HG02623 (cell line): ENCODE measurements at regions not wholly inside any gene's neighbourhood (a gene's known extent, or its start where the extent isn't known, plus 50 kb on each side); places are given as distances from the start of the nearest gene placed in this dataset.

Source experiments
- ATAC-seq: cut with Tn5 transposase; IDR thresholded peaks from one replicate; pipeline ENCODE4 v1.9.1; 2021; ENCODE audit warnings: moderate library complexity; ENCODE audit not compliant: unreplicated experiment

DNA sequence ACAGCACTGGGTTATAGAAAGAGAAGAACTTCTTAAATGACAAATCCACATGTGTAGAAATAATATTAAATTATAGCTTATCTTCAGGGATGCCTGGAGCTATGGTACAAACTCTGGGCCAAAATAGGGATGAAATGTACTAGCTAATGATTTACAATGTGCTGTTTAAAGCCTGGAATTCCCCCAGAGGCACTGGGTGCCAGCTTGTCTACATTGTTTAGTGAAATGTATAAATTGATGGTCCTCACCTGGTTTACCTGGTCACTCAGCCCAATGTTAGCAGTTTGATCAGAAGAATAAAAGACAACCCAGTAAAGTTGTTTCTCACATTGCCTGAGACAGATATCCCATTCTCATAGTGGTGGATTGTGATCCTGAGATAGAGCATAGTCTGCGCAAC is 597.2 kb downstream of the DIAPH3 start:
- ATAC-seq = no peak

DNA sequence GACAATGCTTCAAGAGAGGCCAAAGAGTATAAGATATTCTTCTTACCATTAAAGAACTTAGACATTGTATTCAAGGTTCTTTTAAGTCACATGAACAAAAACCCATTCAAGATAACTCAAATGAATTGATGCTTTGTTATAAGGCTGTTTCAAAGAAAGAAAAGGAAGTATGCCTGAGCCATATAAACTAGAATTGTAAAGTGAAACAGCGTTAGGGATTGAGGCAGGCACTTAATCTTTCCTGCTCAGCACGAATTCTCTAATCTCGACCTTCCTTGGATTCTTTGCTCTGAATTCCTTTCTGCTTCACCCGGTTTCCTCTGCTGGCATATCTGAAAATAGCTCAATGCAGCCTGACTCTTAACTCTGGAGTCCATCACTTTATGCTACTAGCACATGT is 595.4 kb downstream of the DIAPH3 start:
- no peak for ATAC-seq

DNA sequence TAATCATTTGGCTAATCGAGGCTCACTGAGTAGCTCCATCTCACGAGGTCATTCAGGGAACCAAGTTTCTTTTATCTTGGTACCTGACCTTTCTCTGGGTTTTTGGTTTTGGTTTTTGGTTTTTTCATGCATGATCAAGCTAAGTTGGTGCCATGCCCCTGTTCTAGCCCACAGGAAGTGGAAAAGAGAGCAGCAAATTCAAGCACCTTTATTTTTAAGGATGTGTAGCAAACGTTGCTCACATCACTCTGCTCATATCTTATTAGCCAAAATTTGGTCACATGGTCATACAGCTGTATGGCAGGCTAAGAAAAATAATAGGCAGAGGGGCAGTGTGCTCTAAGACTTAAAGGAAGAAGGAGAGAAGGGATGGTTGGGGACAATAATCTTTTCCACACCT is 593.5 kb downstream of the DIAPH3 start:
- no peak for ATAC-seq

DNA sequence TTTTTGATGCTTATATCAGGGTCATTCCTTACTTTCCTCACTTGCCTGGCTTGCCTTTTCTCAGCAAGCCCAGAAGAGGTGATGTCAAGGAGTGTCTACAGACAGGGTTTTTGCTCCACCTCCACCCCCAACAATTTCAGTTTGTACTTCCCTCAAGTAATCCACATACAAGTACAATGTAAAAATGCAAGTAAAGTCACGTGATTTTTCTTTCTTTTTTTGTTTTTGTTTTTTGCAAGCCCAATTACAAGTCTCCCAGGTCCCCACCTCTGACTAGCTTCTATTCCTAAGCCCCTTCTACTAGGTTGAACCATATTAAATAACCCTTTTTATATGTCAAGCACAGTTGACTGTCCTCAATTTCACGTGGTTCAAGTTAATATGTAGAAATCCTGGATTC is 579.6 kb downstream of the DIAPH3 start:
- no peak for ATAC-seq

DNA sequence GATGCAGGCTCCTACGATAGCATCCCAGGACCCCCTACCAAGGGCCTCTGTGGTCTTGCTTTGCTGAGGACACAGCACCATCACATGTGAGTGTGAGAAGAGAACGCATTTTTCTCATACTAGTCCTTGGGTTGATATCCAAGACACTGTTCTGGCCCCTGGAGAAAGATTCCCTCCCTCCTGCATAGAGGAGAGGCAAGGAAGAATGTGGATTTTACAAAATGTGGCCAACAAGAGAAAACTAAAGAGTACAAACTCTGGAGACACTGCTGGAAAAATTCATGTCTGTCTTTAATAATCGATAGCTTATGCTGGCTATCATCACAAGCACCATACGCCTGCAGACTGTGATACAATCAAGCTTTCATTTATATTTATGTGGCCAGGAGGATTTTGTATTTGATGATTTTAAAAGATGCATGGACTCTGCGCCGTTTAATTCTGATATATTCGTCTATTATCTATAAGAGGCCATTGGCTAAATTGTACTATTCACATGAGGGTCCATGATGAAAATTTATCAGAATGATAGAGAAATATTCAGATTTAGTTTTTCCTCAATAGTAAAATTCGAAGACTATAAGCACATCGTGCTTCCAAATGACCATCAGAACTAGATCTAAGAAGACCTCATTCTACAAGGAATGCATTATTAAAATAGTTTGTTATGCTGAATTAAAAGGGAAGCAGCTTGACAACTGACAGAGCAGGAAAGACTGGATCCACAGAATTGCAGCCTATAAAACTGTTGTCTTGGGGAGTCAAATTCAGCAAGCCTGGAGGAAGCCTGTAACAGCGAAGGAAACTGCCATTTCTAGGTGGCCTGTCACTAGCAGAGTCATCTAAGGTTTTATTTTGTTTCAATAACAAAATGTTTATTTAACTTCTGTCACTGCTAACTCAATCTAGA is 578.7 kb downstream of the DIAPH3 start:
- no peak for ATAC-seq

DNA sequence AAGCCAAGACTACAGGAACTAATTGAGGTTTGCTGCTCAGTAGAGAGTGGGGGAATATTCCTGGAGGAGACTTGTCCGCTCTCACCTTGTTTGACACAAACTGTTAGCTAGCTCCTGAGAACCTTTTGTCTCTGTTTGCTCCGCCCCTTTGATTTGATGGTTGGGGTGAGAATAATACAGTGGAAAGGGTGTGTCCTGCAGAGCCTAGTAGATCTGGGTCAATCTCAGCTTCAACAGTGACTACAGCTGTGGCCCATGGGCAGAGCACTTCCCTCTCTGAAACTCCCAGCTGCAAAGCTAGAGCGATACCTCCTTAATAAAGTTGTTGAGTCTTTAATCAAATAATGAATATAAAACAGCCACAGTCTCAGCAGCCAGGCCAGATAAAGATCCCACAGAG is 576.7 kb downstream of the DIAPH3 start:
- no peak for ATAC-seq

DNA sequence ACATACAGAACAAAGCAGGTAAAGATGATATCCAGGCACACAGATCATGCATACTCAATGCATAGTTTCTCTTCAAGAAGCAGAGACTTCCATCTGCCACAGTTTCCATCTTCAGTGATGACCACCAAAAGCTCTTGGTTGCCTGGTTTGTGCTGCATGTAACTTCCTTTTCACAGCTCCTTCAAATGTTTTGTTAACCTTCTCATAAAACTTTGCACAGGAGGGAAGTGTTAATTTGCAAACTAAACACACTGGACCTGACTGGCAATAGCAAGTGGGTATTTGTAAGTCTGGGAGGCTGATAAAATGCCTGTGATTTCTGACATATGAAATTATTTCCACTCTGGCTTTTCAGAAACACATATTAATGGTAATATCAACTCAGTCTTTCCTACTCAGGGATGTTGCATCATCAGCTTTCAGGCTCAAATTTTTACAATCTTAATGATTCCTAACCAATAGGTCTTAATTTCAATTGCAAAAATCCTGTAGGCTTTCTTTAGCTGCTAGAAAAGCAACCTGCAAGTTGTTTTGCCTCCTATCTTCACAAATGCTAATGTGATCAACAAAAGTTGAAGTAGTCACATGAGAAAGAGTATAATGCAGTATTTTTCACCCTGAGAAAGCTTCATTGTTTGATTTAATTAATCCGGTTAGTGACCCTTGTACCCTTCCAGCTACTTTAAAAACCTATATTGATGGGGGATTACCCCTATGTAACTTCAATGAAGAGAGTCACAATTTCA is 575.6 kb downstream of the DIAPH3 start:
- no peak for ATAC-seq

DNA sequence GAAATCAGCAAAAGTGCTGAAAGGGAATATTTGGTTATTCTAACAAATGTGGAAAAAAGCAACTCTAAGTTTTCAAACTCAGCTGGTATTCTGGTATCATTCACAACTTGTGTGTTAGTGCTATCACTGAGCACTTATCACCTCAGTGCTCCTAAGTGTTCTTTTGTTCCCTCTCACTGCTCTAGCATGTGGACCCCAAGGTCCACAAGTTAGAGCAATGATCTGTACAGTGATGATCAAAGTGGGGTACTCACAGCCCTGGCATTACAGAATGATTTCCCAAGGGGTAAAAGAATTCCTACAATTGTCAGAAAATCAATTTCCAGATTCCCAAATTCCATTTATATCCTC is 575.0 kb downstream of the DIAPH3 start:
- no peak for ATAC-seq

DNA sequence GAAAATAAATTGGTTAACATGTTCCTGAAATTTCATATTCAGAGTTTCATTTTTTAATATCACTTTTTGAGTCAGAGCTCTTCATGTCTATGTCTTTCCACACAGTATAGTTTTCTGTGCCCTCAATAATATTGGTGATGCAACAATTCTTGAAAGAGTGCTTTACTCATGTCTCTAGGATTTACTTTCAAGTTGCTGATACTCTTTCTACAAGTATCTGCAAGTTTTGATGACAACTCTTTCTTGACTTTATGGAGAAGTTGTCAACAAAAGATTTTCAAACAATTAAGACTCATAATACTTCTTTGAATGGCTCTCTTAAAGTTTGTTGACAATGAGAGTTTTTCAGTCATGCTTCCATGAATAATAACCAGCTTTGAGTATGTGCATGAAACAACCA is 561.7 kb downstream of the DIAPH3 start:
- no peak for ATAC-seq

DNA sequence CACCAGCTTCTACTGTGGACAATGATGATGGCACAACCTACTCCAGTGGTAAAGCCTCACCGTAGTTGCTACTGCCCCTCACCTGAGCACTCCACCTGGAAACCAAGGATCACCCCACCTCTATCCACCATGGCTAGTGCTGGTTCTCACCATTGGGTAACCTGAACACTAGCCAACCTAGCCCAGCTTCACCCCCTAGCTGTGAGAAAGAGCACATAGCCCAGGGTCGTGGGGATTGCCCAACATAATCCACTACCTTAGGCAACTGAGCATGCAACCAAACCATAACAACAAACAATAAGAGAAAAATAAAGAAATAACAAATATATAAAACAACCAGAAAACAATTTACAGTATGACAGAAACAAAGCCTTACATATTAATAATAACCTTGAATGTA is 560.1 kb downstream of the DIAPH3 start:
- no peak for ATAC-seq

DNA sequence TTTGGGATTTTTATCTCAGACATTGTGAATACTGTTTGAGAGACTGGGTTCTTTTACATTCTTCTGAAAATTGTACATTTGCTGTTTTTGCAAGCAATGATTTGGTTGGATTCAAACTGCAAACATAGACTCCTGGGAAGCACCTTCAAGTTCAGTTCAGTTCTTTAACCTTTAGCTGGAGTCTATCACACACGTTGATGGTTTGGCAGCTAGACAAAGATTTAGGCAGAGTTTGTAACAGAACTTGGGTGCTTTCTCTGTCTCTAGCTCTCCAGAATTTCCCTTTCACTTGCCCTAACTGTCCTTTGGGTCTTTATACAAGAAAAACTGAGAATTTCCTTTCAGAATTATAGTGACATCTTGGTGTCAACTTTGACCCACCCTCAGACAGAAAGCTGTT is 556.6 kb downstream of the DIAPH3 start:
- ATAC-seq = no peak

DNA sequence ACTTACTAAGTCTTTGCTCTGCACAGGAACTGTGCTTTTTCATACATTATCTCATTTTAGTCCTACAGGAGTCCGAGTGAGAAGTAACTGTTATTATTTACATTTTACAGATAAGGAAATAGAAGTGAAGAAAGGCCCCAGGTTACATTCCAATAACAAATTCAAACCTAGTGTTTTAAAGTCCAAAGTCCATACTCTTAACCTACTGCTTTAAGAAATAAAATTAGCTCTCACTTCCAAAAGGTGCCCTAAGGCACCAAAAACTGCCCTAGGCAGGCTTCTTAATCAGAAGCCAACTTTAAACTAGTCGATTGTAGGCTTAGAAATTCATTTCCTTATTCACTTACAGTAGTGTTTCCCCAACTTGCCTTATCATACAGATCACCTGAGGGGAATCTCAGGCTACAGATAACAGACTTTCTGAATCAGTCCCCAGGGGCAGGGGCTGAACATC is 555.9 kb downstream of the DIAPH3 start:
- no peak for ATAC-seq

DNA sequence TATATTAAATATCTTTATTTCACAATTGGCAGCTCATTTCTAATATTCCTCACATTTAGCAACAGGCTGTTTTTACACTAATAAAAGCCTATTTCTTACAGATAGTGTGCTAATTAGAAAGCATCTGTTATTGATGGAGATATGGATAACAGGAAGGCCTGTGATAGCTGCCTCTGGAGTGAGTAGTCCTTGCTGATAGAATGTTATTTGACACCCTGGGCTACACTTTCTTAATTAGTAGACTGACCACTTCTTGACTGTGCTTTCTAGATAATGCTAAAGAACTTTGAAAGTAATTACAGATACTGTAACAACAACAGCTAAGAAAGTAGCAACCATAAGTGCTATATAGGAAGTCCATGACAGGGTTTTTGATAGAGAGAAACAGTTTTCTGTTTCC is 554.3 kb downstream of the DIAPH3 start:
- ATAC-seq = no peak
